Renal cortex interstitium (tissue), 11 donors: ENCODE measurements at regions not wholly inside any gene's neighbourhood (a gene's known extent, or its start where the extent isn't known, plus 50 kb on each side); places are given as distances from the start of the nearest gene placed in this dataset.
"Not testable (repeated sequence)": the region's sequence is repeated elsewhere in the genome, so short reads cannot be mapped to it uniquely, and the experiment has no call there.

Experiments
- DNase-seq, 11 donors: peaks; one replicate each; pipeline ENCODE4 v3.0.0-alpha.2; 2013; ENCODE audit warnings: low read depth in 9 of 11, low spot score in 4 of 11; ENCODE audit errors: extremely low read depth in 1 of 11

- no peak for DNase-seq
Observed at GRCh38 chr11:39462506-39462905, 1996.9 kb downstream of the LRRC4C start.

- DNase-seq, result no peak
Observed at GRCh38 chr11:39461066-39461465, 1998.4 kb downstream of the LRRC4C start.

- no peak for DNase-seq
Observed at GRCh38 chr11:39459606-39460005, 1999.8 kb downstream of the LRRC4C start.

- no peak for DNase-seq
Observed at GRCh38 chr11:39458481-39458880, 2001.0 kb downstream of the LRRC4C start.

- DNase-seq, result no peak
Observed at GRCh38 chr11:39443424-39444022, 2015.9 kb downstream of the LRRC4C start.

- no peak for DNase-seq
Observed at GRCh38 chr11:39442177-39442576, 2017.3 kb downstream of the LRRC4C start.

GRCh38 chr11:39435641-39436040 lies 2023.8 kb downstream of the LRRC4C start:
- no peak for DNase-seq

GRCh38 chr11:39434466-39434865 lies 2025.0 kb downstream of the LRRC4C start:
- DNase-seq, result no peak

- no peak for DNase-seq
Observed at GRCh38 chr11:39432929-39433328, 2026.5 kb downstream of the LRRC4C start.

GRCh38 chr11:39425226-39425625 lies 2034.2 kb downstream of the LRRC4C start:
- DNase-seq, result no peak

- DNase-seq, result no peak
Observed at GRCh38 chr11:39412117-39412516, 2047.3 kb downstream of the LRRC4C start.

- DNase-seq, result no peak
Observed at GRCh38 chr11:39385911-39386310, 2073.5 kb downstream of the LRRC4C start.

GRCh38 chr11:39374963-39375698 lies 2084.3 kb downstream of the LRRC4C start:
- DNase-seq, result peak in 6 of 11 donors; percentile 12 to 33 (median 21)

GRCh38 chr11:39367534-39367933 lies 2091.9 kb downstream of the LRRC4C start:
- DNase-seq, result no peak

GRCh38 chr11:39365809-39366436 lies 2093.5 kb downstream of the LRRC4C start:
- peak in 4 of 11 donors; percentile 9 to 24 (median 18) for DNase-seq

- DNase-seq, result peak in 1 of 11 donors; percentile 22
Observed at GRCh38 chr11:39363571-39363970, 2095.9 kb downstream of the LRRC4C start.

GRCh38 chr11:39361557-39361956 lies 2097.9 kb downstream of the LRRC4C start:
- DNase-seq, result no peak

- no peak for DNase-seq
Observed at GRCh38 chr11:39345834-39346442, 2113.5 kb downstream of the LRRC4C start.

- DNase-seq, result no peak
Observed at GRCh38 chr11:39341461-39341860, 2118.0 kb downstream of the LRRC4C start.

GRCh38 chr11:39333006-39333405 lies 2126.4 kb downstream of the LRRC4C start:
- not testable (repeated sequence) for DNase-seq
